CD4-positive, CD25-positive, alpha-beta regulatory T cell (primary cell): ENCODE measurements at regions not wholly inside any gene's neighbourhood (a gene's known extent, or its start where the extent isn't known, plus 50 kb on each side); places are given as distances from the start of the nearest gene placed in this dataset.
"Not testable (repeated sequence)": the region's sequence is repeated elsewhere in the genome, so short reads cannot be mapped to it uniquely, and the experiment has no call there.

ENCODE experiments used
- ATAC-seq, 2 donors: fragments of 150-1000 bp; cut with Tn5 transposase; one replicate each; pipeline ENCODE4 v1.10.0; 2021; ENCODE audit warnings: low read depth in 2 of 2, moderate number of reproducible peaks in 2 of 2, moderate library complexity in 1 of 2
- DNase-seq, 3 donors: peaks; one replicate each; pipeline versions ENCODE4 v3.0.0 to v3.0.0-alpha.2; 2012 to 2022; ENCODE audit warnings: mixed read lengths in 1 of 3
- H3K27ac ChIP-seq: one replicate; pipeline ENCODE4 v1.7.0; 2013; ENCODE audit warnings: mild to moderate bottlenecking, low read length; ENCODE audit not compliant: insufficient read depth, poor library complexity, severe bottlenecking
- H3K27me3 ChIP-seq: one replicate; pipeline ENCODE4 v1.7.0; 2013; ENCODE audit warnings: low read length; ENCODE audit not compliant: control insufficient read depth, insufficient read depth
- H3K36me3 ChIP-seq: one replicate; pipeline ENCODE4 v1.7.0; 2013; ENCODE audit warnings: mild to moderate bottlenecking, low read length, moderate library complexity; ENCODE audit not compliant: control insufficient read depth, insufficient read depth
- H3K4me1 ChIP-seq: 2 replicates; pipeline ENCODE4 v1.7.0; 2013; ENCODE audit warnings: mild to moderate bottlenecking, low read length; ENCODE audit not compliant: insufficient read depth, control insufficient read depth, poor library complexity, severe bottlenecking
- H3K4me3 ChIP-seq: one replicate; pipeline ENCODE4 v1.7.0; 2013; ENCODE audit warnings: low read depth, mild to moderate bottlenecking, low read length, moderate library complexity
- H3K9me3 ChIP-seq, 2 experiments: 1 replicate in 1 of 2; 2 replicates in 1 of 2; pipeline ENCODE4 v1.7.0; 2013; ENCODE audit warnings: low read length in 2 of 2, mild to moderate bottlenecking in 1 of 2, moderate library complexity in 1 of 2; ENCODE audit not compliant: control insufficient read depth in 2 of 2
- H3K27ac Mint-ChIP-seq, 3 donors: one replicate each; pipeline ENCODE4 v1.8.0; 2020 to 2022; ENCODE audit warnings: mild to moderate bottlenecking in 3 of 3, mixed read lengths in 3 of 3, moderate library complexity in 2 of 3
- H3K27me3 Mint-ChIP-seq: one replicate; pipeline ENCODE4 v1.8.0; 2022; ENCODE audit warnings: mild to moderate bottlenecking, mixed read lengths
- H3K36me3 Mint-ChIP-seq: one replicate; pipeline ENCODE4 v1.8.0; 2020; ENCODE audit warnings: mixed read lengths
- H3K4me1 Mint-ChIP-seq, 4 donors: one replicate each; pipeline ENCODE4 v1.8.0; 2020 to 2022; ENCODE audit warnings: mixed read lengths in 4 of 4, mild to moderate bottlenecking in 1 of 4
- H3K4me3 Mint-ChIP-seq, 4 donors: one replicate each; pipeline ENCODE4 v1.8.0; 2020 to 2022; ENCODE audit warnings: mild to moderate bottlenecking in 4 of 4, mixed read lengths in 4 of 4, moderate library complexity in 3 of 4
- H3K9me3 Mint-ChIP-seq, 7 donors: one replicate each; pipeline ENCODE4 v1.8.0; 2020 to 2022; ENCODE audit warnings: mixed read lengths in 7 of 7, mild to moderate bottlenecking in 3 of 7, moderate library complexity in 2 of 7

DNA sequence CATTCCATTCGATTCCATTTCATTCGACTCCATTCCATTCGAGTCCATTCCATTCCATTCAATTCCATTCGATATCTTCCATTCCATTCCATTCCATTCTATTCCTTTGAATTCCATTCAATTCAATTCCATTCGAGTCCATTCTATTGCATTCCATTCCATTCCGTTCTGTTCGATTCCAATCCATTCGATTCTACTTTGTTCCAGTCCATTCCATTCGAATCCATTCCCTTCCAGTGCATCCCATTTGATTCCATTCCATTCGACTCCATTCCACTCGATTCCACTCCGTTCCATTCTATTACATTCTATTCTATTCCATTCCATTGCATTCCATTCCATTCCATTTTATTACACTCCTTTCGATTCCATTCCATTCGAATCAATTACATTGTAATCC, 2588.5 kb upstream of the TPTE start:
- H3K4me1 Mint-ChIP-seq: peaks cover 0 to 52% (median 1%) of the 10 kb centered on the region in 4 donors
- peaks cover 89 to 90% of the 10 kb centered on the region in 2 experiments for H3K9me3 ChIP-seq
- H3K27ac Mint-ChIP-seq: not testable (repeated sequence)

DNA sequence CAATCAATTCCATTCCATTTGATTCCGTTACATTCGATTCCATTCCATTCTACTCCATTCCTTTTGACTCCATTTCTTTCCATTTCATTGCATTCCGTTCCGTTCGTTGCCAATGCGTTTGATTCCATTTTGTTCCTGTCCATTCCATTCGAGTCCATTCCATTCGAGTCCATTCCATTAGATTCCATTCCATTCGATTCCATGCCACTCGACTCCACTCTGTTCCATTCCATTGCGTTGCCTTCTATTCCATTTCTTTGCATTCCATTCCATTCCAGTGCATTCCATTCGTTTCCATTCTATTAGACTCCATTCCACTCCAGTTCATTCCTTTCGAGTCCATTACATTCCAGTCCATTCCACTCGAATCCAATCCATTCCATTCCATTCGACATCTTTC, 2587.5 kb upstream of the TPTE start:
- Histone ChIP-seq H3K4me3 (no peak overlapping the region), H3K36me3 (no peaks in the 10 kb centered on the region), H3K27me3 (no peaks in the 10 kb centered on the region), H3K27ac (no peak overlapping the region), H3K9me3 (peaks cover 88 to 90% of the 10 kb centered on the region in 2 experiments), H3K4me1 (no peaks in the 10 kb centered on the region)
- H3K4me1 Mint-ChIP-seq: peaks cover 0 to 46% (median 1%) of the 10 kb centered on the region in 4 donors
- no peak overlapping the region for H3K27ac Mint-ChIP-seq
- no peaks in the 10 kb centered on the region for H3K27me3 Mint-ChIP-seq
- no peak for ATAC-seq
- H3K4me3 Mint-ChIP-seq: no peak overlapping the region
- DNase-seq: no peak
- peaks cover 0 to 91% (median 76%) of the 10 kb centered on the region in 7 donors for H3K9me3 Mint-ChIP-seq
- peaks cover 57% of the 10 kb centered on the region for H3K36me3 Mint-ChIP-seq

More for the DNA sequence above, 2588.5 kb upstream of the TPTE start:
- not testable (repeated sequence) for DNase-seq, H3K4me3 ChIP-seq, H3K4me1 ChIP-seq, H3K27me3 ChIP-seq, ATAC-seq, H3K4me3 Mint-ChIP-seq, H3K27ac ChIP-seq, H3K27me3 Mint-ChIP-seq, H3K36me3 ChIP-seq
- Mint-ChIP-seq H3K9me3 (peaks cover 0 to 95% (median 80%) of the 10 kb centered on the region in 7 donors), H3K36me3 (peaks cover 59% of the 10 kb centered on the region)

DNA sequence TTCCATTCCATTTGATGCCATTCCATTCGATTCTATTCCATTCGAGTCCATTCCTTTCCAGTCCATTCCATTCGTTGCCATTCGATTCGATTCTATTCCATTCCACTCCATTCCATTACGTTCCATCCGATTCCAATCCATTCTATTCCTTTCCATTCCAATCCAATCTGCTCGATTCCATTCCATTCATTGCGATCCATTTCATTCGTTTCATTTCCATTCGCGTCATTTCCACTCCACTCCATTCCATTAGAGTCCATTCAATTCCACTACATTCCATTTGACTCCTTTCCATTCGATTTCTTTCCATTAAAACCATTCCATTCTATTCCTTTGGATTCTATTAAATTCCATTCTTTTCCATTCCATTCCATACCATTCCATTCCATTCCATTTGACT, 2584.1 kb upstream of the TPTE start:
- not testable (repeated sequence) for H3K4me1 ChIP-seq, ATAC-seq, H3K4me3 ChIP-seq, H3K27me3 ChIP-seq, H3K36me3 ChIP-seq, H3K27ac ChIP-seq, H3K4me3 Mint-ChIP-seq, H3K27ac Mint-ChIP-seq, DNase-seq, H3K27me3 Mint-ChIP-seq
- H3K36me3 Mint-ChIP-seq: peaks cover 66% of the 10 kb centered on the region
- H3K9me3 Mint-ChIP-seq: peaks cover 0 to 92% (median 76%) of the 10 kb centered on the region in 7 donors
- peaks cover 95 to 99% of the 10 kb centered on the region in 2 experiments for H3K9me3 ChIP-seq
- peaks cover 0 to 42% (median 0%) of the 10 kb centered on the region in 4 donors for H3K4me1 Mint-ChIP-seq

DNA sequence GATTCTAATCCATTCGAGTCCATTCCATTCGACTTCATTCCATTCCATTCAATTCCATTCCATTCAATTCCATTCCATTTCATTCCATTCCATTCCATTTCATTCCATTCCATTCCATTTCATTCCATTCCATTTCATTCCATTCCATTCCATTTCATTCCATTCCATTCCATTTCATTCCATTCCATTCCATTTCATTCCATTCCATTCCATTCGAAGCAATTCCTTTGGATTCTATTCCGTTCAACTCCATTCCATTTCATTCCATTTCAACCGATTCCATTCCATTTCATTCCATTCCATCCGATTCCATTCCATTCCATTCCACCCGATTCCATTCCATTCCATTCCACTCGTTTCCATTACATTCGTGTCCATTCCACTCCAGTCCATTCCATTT, 2583.2 kb upstream of the TPTE start:
- H3K4me1 Mint-ChIP-seq: peaks cover 0 to 38% (median 0%) of the 10 kb centered on the region in 4 donors
- not testable (repeated sequence) for H3K4me1 ChIP-seq, H3K4me3 ChIP-seq, H3K36me3 ChIP-seq, H3K27ac Mint-ChIP-seq, H3K27me3 Mint-ChIP-seq, H3K27me3 ChIP-seq, ATAC-seq, H3K27ac ChIP-seq, DNase-seq, H3K4me3 Mint-ChIP-seq
- peaks cover 0 to 90% (median 69%) of the 10 kb centered on the region in 7 donors for H3K9me3 Mint-ChIP-seq
- H3K9me3 ChIP-seq: peaks cover 95 to 99% of the 10 kb centered on the region in 2 experiments
- H3K36me3 Mint-ChIP-seq: peaks cover 59% of the 10 kb centered on the region

DNA sequence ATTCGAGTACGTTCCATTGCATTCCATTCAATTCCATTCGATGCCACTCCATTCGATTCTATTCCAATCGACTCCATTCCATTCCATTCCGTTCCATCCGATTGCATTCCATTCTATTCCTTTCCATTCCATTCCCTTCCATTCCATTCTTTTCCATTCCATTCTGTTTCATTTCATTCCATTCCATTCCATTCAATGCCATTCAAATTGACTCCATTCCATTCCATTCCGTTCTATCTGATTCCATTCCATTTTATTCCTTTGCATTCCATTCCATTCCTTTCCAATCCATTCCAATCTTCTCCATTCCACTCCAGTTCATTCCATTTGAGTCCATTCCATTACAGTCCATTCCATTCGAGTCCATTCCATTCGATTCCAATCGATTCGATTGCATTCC, 2580.0 kb upstream of the TPTE start:
- H3K36me3 ChIP-seq, H3K27me3 ChIP-seq, H3K4me1 ChIP-seq, H3K27ac ChIP-seq, DNase-seq, ATAC-seq, H3K27me3 Mint-ChIP-seq, H3K4me3 Mint-ChIP-seq, H3K27ac Mint-ChIP-seq, H3K4me3 ChIP-seq: not testable (repeated sequence)
- Mint-ChIP-seq H3K4me1 (peaks cover 0 to 38% (median 2%) of the 10 kb centered on the region in 4 donors), H3K36me3 (peaks cover 71% of the 10 kb centered on the region), H3K9me3 (peaks cover 0 to 94% (median 43%) of the 10 kb centered on the region in 7 donors)
- H3K9me3 ChIP-seq: peaks cover 91 to 98% of the 10 kb centered on the region in 2 experiments

DNA sequence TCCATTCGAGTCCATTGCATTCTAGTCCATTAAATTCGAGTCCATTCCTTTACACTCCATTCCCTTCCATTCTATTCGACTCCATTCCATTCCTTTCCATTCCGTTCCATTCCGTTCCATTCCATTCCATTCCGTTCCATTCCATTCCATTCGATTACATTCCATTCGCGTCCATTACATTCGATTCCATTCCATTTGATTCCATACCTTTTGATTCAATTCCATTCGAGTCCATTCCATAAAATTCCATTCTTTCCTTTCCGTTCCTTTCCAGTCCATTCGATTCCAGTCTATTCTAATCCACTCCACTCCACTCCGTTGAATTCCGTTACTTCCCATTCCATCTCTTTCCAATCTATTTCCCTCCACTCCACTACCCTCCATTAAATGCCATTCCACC, 2579.2 kb upstream of the TPTE start:
- peaks cover 0 to 94% (median 42%) of the 10 kb centered on the region in 7 donors for H3K9me3 Mint-ChIP-seq
- H3K27ac Mint-ChIP-seq: peak overlapping the region in 1 of 3 donors; percentile 1
- ATAC-seq, DNase-seq, H3K27me3 ChIP-seq, H3K27me3 Mint-ChIP-seq, H3K27ac ChIP-seq, H3K4me1 ChIP-seq, H3K4me3 Mint-ChIP-seq, H3K36me3 ChIP-seq, H3K4me3 ChIP-seq: not testable (repeated sequence)
- H3K36me3 Mint-ChIP-seq: peaks cover 70% of the 10 kb centered on the region
- H3K9me3 ChIP-seq: peaks cover 93 to 98% of the 10 kb centered on the region in 2 experiments
- H3K4me1 Mint-ChIP-seq: peaks cover 0 to 46% (median 3%) of the 10 kb centered on the region in 4 donors

DNA sequence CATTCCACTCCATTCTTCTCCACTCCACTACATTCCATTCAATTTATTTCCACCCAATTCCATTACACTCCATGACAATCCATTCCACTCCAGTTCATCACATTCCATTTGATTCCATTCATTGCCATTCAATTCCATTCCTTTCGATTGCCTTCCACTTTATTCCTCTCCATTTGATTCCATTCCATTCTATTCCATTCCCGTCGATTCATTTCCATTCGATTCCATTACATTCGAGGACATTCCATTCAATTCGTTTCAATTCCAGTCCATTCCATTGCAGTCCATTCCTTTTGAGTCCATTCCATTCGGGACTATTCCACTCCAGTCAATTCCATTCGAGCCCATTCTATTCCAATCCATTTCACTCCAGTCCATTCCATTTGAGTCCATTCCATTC, 2577.8 kb upstream of the TPTE start:
- peaks cover 68% of the 10 kb centered on the region for H3K36me3 Mint-ChIP-seq
- peaks cover 94 to 97% of the 10 kb centered on the region in 2 experiments for H3K9me3 ChIP-seq

DNA sequence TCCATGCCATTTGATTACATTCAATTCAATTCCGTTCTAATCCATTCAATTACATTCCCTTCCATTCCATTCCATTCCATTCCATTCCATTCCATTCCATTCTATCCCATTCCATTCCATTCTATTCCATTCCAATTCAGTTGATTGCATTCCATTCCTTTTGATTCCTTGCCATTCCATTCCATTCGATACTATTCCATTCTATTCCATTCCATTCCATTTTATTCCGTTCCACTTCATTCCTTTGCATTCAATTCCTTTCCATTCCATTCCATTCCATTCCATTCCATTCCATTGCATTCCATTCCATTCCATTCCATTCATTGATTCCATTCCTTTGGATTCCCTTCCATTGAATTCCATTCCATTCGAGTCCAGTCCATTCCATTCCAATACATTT, 2574.0 kb upstream of the TPTE start:
- Histone ChIP-seq H3K9me3 (peaks cover 96 to 98% of the 10 kb centered on the region in 2 experiments), H3K4me3 (no peak overlapping the region), H3K4me1 (no peaks in the 10 kb centered on the region), H3K27ac (no peak overlapping the region), H3K27me3 (no peaks in the 10 kb centered on the region), H3K36me3 (no peaks in the 10 kb centered on the region)
- no peak for ATAC-seq
- Mint-ChIP-seq H3K27ac (no peak overlapping the region), H3K4me1 (peaks cover 0 to 59% (median 3%) of the 10 kb centered on the region in 4 donors), H3K4me3 (no peak overlapping the region), H3K9me3 (peaks cover 0 to 97% (median 34%) of the 10 kb centered on the region in 7 donors), H3K27me3 (no peaks in the 10 kb centered on the region), H3K36me3 (peaks cover 69% of the 10 kb centered on the region)
- no peak for DNase-seq

More for the DNA sequence above, 2577.8 kb upstream of the TPTE start:
- H3K36me3 ChIP-seq, H3K4me1 ChIP-seq, DNase-seq, H3K4me3 ChIP-seq, H3K27ac ChIP-seq, H3K4me3 Mint-ChIP-seq, ATAC-seq, H3K27me3 ChIP-seq, H3K27me3 Mint-ChIP-seq, H3K27ac Mint-ChIP-seq: not testable (repeated sequence)
- peaks cover 0 to 96% (median 35%) of the 10 kb centered on the region in 7 donors for H3K9me3 Mint-ChIP-seq
- H3K4me1 Mint-ChIP-seq: peaks cover 0 to 57% (median 3%) of the 10 kb centered on the region in 4 donors
